ENCODE measurements at regions not wholly inside any gene's neighbourhood (a gene's known extent, or its start where the extent isn't known, plus 50 kb on each side); places are given as distances from the start of the nearest gene placed in this dataset.

DNA sequence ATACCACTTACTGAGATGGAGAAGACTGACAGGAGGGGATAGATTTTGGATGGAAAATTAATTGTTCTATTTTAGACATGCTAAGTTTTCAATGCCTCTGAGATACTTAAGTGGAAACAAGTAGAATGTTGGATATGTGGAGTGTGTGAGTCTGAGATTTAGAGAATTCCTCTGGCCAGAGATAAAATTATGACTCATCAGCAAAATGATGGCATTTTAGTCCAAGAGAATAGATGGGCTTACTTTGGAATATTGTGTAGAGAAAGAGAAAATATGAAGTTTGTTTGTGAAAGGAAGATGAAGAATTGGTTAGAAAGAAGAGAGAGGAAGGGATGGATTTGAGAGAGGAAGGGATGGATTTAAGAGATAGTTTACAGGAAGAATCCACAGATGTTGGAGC lies 108.6 kb upstream of the PPP1R2C start:
- Mint-ChIP-seq H3K27ac (ENCODE audit: unreplicated experiment) (no peak overlapping the region), H3K4me1 (ENCODE audit: unreplicated experiment) (no peaks in the 10 kb centered on the region), H3K4me3 (ENCODE audit: unreplicated experiment) (no peak overlapping the region), H3K36me3 (ENCODE audit: unreplicated experiment) (no peaks in the 10 kb centered on the region), H3K9me3 (ENCODE audit: unreplicated experiment) (peaks cover 36% of the 10 kb centered on the region), H3K27me3 (ENCODE audit: unreplicated experiment) (no peaks in the 10 kb centered on the region)
- no peak for DNase-seq (ENCODE audit: extremely low spot score, unreplicated experiment)
- TF ChIP-seq, protein P1, sequence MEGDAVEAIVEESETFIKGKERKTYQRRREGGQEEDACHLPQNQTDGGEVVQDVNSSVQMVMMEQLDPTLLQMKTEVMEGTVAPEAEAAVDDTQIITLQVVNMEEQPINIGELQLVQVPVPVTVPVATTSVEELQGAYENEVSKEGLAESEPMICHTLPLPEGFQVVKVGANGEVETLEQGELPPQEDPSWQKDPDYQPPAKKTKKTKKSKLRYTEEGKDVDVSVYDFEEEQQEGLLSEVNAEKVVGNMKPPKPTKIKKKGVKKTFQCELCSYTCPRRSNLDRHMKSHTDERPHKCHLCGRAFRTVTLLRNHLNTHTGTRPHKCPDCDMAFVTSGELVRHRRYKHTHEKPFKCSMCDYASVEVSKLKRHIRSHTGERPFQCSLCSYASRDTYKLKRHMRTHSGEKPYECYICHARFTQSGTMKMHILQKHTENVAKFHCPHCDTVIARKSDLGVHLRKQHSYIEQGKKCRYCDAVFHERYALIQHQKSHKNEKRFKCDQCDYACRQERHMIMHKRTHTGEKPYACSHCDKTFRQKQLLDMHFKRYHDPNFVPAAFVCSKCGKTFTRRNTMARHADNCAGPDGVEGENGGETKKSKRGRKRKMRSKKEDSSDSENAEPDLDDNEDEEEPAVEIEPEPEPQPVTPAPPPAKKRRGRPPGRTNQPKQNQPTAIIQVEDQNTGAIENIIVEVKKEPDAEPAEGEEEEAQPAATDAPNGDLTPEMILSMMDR (IDR thresholded peaks at IDR 0.05), result no peak

DNA sequence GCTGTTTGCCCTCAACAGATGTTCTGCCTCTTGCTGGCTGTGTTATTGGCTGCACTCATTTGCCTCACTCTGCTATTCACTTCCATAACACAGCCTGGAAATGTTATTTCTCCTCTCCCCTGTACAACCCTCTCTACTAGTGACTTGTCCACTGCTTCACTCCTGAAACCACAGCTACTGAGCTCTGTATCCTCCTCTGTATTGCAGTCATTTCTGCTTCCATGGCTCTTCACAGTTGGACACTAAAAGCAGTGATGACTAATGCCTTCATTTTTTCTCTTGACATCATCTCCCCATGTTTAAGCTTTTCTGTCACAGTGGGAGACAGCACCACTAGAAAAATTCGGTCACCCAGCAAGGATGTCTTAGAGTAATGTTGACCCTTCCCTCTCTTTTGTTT lies 123.0 kb upstream of the PPP1R2C start:
- H3K27me3 Mint-ChIP-seq (ENCODE audit: unreplicated experiment), result no peaks in the 10 kb centered on the region
- no peaks in the 10 kb centered on the region for H3K4me1 Mint-ChIP-seq (ENCODE audit: unreplicated experiment)
- no peaks in the 10 kb centered on the region for H3K36me3 Mint-ChIP-seq (ENCODE audit: unreplicated experiment)
- H3K4me3 Mint-ChIP-seq (ENCODE audit: unreplicated experiment), result no peak overlapping the region
- H3K9me3 Mint-ChIP-seq (ENCODE audit: unreplicated experiment), result peaks cover 40% of the 10 kb centered on the region
- no peak overlapping the region for H3K27ac Mint-ChIP-seq (ENCODE audit: unreplicated experiment)
- no peak for DNase-seq (ENCODE audit: extremely low spot score, unreplicated experiment)
- TF ChIP-seq, protein P1 (IDR thresholded peaks at IDR 0.05), result no peak

DNA sequence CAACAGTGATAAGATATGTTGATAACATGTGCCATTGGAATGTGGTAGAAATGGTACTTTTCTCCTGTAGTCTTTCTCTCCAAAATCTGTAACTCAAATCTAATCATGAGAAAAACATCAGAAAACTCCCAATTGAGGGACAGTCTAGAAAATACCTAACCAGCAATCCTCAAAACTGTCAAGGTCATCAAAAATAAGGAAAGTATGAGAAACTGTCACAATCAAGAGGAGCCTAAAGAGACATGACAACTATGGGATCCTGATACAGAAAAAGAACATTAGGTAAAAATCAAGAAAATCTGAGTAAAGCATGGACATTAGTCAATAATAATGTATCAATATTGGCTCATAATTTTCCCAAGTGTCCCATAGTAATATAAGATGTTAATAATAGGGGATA lies 124.5 kb upstream of the PPP1R2C start:
- no peaks in the 10 kb centered on the region for H3K4me1 Mint-ChIP-seq (ENCODE audit: unreplicated experiment)
- no peak for DNase-seq (ENCODE audit: extremely low spot score, unreplicated experiment)
- H3K4me3 Mint-ChIP-seq (ENCODE audit: unreplicated experiment), result no peak overlapping the region
- no peaks in the 10 kb centered on the region for H3K27me3 Mint-ChIP-seq (ENCODE audit: unreplicated experiment)
- H3K27ac Mint-ChIP-seq (ENCODE audit: unreplicated experiment), result no peak overlapping the region
- H3K36me3 Mint-ChIP-seq (ENCODE audit: unreplicated experiment), result no peaks in the 10 kb centered on the region
- H3K9me3 Mint-ChIP-seq (ENCODE audit: unreplicated experiment), result peaks cover 54% of the 10 kb centered on the region
- TF ChIP-seq, protein P1 (IDR thresholded peaks at IDR 0.05), result no peak

DNA sequence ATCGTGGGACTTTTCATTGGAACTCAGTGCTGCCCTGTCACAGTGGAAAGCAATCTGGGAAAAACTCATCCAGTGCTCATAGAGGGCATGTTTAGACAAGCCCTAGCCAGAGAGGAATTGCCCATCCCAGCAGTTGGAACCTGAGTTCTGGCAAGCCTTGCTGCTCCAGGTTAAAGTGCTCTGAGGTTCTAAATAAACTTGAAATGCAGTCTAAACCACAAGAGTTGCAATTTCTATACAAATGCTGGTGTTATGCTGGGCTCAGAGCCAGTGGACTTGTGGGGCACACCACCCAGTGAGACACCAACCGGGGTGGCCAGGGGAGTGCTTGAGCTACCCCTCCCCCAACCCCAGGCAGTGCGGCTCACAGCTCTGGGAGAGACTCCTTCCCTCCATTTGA lies 142.8 kb upstream of the PPP1R2C start:
- DNase-seq (ENCODE audit: extremely low spot score, unreplicated experiment), result no peak
- H3K36me3 Mint-ChIP-seq (ENCODE audit: unreplicated experiment), result no peaks in the 10 kb centered on the region
- no peaks in the 10 kb centered on the region for H3K27me3 Mint-ChIP-seq (ENCODE audit: unreplicated experiment)
- no peak overlapping the region for H3K4me3 Mint-ChIP-seq (ENCODE audit: unreplicated experiment)
- peaks cover 28% of the 10 kb centered on the region for H3K9me3 Mint-ChIP-seq (ENCODE audit: unreplicated experiment)
- no peaks in the 10 kb centered on the region for H3K4me1 Mint-ChIP-seq (ENCODE audit: unreplicated experiment)
- TF ChIP-seq, protein P1 (IDR thresholded peaks at IDR 0.05), result no peak
- no peak overlapping the region for H3K27ac Mint-ChIP-seq (ENCODE audit: unreplicated experiment)

DNA sequence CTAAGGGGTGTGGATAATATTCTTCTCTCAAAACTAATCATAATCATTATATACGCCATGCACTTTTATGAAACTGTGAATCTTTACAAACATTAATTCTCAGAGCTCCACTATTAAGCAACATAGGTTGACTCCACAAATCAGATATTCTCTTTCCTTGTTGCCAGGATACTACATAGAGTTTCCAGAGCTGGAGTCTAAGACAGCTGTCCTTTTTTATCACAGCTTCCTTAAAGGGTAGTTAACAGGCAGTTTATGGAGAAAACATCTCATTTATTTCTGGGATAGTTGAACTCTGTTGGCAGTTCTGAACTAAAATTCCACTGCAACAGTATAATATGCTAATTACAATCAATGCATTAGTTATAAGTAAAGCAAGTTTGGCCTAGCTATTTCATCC lies 152.1 kb upstream of the PPP1R2C start:
- H3K4me1 Mint-ChIP-seq (ENCODE audit: unreplicated experiment), result no peaks in the 10 kb centered on the region
- no peaks in the 10 kb centered on the region for H3K36me3 Mint-ChIP-seq (ENCODE audit: unreplicated experiment)
- H3K27me3 Mint-ChIP-seq (ENCODE audit: unreplicated experiment), result no peaks in the 10 kb centered on the region
- no peak for DNase-seq (ENCODE audit: extremely low spot score, unreplicated experiment)
- TF ChIP-seq, protein P1 (IDR thresholded peaks at IDR 0.05), result no peak
- peaks cover 9% of the 10 kb centered on the region for H3K9me3 Mint-ChIP-seq (ENCODE audit: unreplicated experiment)
- H3K4me3 Mint-ChIP-seq (ENCODE audit: unreplicated experiment), result no peak overlapping the region
- no peak overlapping the region for H3K27ac Mint-ChIP-seq (ENCODE audit: unreplicated experiment)
